ENCODE measurements at regions not wholly inside any gene's neighbourhood (a gene's known extent, or its start where the extent isn't known, plus 50 kb on each side); places are given as distances from the start of the nearest gene placed in this dataset.

DNA sequence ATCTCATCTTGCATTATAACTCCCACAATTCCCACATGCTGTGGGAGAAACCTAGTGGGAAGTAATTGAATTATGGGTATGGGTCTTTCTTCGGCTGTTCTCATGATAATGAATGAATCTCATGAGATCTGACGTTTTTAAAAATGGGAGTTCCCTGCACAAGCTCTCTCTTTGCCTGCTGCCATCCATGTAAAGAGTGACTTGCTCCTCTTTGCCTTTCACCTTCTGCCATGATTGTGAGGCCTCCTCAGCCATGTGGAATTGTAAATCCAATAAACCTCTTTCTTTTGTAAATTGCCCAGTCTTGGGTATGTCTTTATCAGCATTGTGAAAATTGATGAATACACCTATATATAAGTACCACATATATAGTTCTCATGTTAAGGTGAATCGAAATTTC lies 961.7 kb upstream of the COX7C start:
- no peak overlapping the region for H2BK15ac ChIP-seq (ENCODE audit: low read length)
- H3K56ac ChIP-seq (replicated peaks; ENCODE audit: insufficient read length, low read depth, low read length): no peak overlapping the region
- no peak overlapping the region for H2BK20ac ChIP-seq (ENCODE audit: low read length)
- no peak overlapping the region for H4K91ac ChIP-seq (replicated peaks; ENCODE audit: insufficient read length, low read length)
- H4K20me1 ChIP-seq (replicated peaks in 1 of 2; ENCODE audit: control insufficient read depth in 1 of 2, insufficient read depth in 2 of 2, low read length in 2 of 2): no peaks in the 10 kb centered on the region
- H4K5ac ChIP-seq (ENCODE audit: insufficient read length, low read depth, low read length): no peak overlapping the region
- H3K9me3 ChIP-seq (ENCODE audit: insufficient read depth in 2 of 2, low read depth in 1 of 2, low read length in 1 of 2): peaks cover 0 to 3% of the 10 kb centered on the region in 2 experiments; a peak in 1 of 4 replicates
- CTCF ChIA-PET (ENCODE audit: partially characterized antibody): no interaction called here
- H3K4me3 ChIP-seq (ENCODE audit: extremely low read depth in 1 of 4, insufficient read depth in 2 of 4, low read depth in 3 of 4, low read length in 4 of 4): no peak overlapping the region
- no peaks in the 10 kb centered on the region for H3K27me3 ChIP-seq (replicated peaks in 1 of 4; ENCODE audit: control insufficient read depth in 3 of 4, extremely low read depth in 1 of 4, insufficient read depth in 3 of 4, low read length in 3 of 4)
- no peak overlapping the region for H3K14ac ChIP-seq (ENCODE audit: insufficient read length)
- no peaks in the 10 kb centered on the region for H3K79me1 ChIP-seq (ENCODE audit: low read depth, low read length)
- DNase-seq (ENCODE audit: low read depth in 1 of 2, low spot score in 2 of 2) (no peak), FAIRE-seq (no peak)
- H2BK12ac ChIP-seq (ENCODE audit: low read depth, low read length): no peak overlapping the region
- no peaks in the 10 kb centered on the region for H3K36me3 ChIP-seq (ENCODE audit: control insufficient read depth in 2 of 4, insufficient read depth in 4 of 4, low read length in 3 of 4)
- 90% methylated on average over 3 of the region's 3 CpGs; no CpG with 5 or more reads in 1 of the 2 experiments for WGBS, 2 experiments (ENCODE audit: extremely low coverage in 1 of 2, insufficient coverage in 1 of 2, insufficient read length in 1 of 2, insufficient replicate concordance in 2 of 2, low coverage in 1 of 2, low lambda C conversion rate in 2 of 2, missing lambda C conversion rate in 1 of 2)
- H3K18ac ChIP-seq (ENCODE audit: extremely low read depth, low read length): no peak overlapping the region
- no peak overlapping the region for H2AK5ac ChIP-seq (ENCODE audit: low read depth, low read length)
- H2BK5ac ChIP-seq (ENCODE audit: low read depth, low read length): no peak overlapping the region
- H3K27ac ChIP-seq (ENCODE audit: low read depth, low read length): no peak overlapping the region
- no peaks in the 10 kb centered on the region for H3K79me2 ChIP-seq (ENCODE audit: control insufficient read depth in 1 of 2, insufficient read depth in 2 of 2, low read length in 2 of 2)
- no peak overlapping the region for H3K23ac ChIP-seq (ENCODE audit: insufficient read length)
- no peak overlapping the region for H2BK120ac ChIP-seq (replicated peaks; ENCODE audit: low read depth, low read length)
- H3K4ac ChIP-seq (replicated peaks; ENCODE audit: insufficient read length, low read depth, low read length): no peak overlapping the region
- POLR2A ChIA-PET (ENCODE audit: partially characterized antibody): no interaction called here
- no peaks in the 10 kb centered on the region for H3K23me2 ChIP-seq (ENCODE audit: low read depth, low read length)
- no peak overlapping the region for H4K8ac ChIP-seq (ENCODE audit: extremely low read depth, insufficient read depth, low read length)
- H3K4me2 ChIP-seq (ENCODE audit: insufficient read depth in 1 of 2, low read depth in 2 of 2, low read length in 2 of 2): no peak overlapping the region
- no peak overlapping the region for H2AFZ ChIP-seq (ENCODE audit: low read length)
- H3K9ac ChIP-seq (replicated peaks in 1 of 4; ENCODE audit: extremely low read depth in 1 of 4, low read depth in 3 of 4, low read length in 3 of 4): no peak overlapping the region
- H3K4me1 ChIP-seq (replicated peaks in 1 of 4; ENCODE audit: control insufficient read depth in 3 of 4, insufficient read depth in 4 of 4, low read length in 3 of 4): no peaks in the 10 kb centered on the region
- TF ChIP-seq, protein P1, sequence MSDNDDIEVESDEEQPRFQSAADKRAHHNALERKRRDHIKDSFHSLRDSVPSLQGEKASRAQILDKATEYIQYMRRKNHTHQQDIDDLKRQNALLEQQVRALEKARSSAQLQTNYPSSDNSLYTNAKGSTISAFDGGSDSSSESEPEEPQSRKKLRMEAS (IDR thresholded peaks at IDR 0.05): no peak
- TF ChIP-seq EZH2 (IDR thresholded peaks at IDR 0.05; ENCODE audit: low read depth, low read length, severe bottlenecking) (no peak), POLR2A (IDR thresholded peaks at IDR 0.05; ENCODE audit: control extremely low read depth in 1 of 2, low read depth in 2 of 2, low read length in 2 of 2) (no peak), CHD2 (IDR thresholded peaks at IDR 0.05; ENCODE audit: low read length) (no peak), CTBP2 (IDR thresholded peaks at IDR 0.05; ENCODE audit: borderline replicate concordance, insufficient read depth, insufficient read length, low read length) (no peak), SP4 (IDR thresholded peaks at IDR 0.05; ENCODE audit: low read length) (no peak)

All from H1 (cell line).